ENCODE measurements at regions not wholly inside any gene's neighbourhood (a gene's known extent, or its start where the extent isn't known, plus 50 kb on each side); places are given as distances from the start of the nearest gene placed in this dataset.

GRCh38 chr2:188819011-188819410 lies 155.2 kb upstream of the COL3A1 start:
- TF ChIP-seq CTCF (IDR thresholded peaks at IDR 0.05) = no peak
- no peak for TF ChIP-seq POLR2A (IDR thresholded peaks at IDR 0.05)
